Fibroblast of gingiva (primary cell): ENCODE measurements at regions not wholly inside any gene's neighbourhood (a gene's known extent, or its start where the extent isn't known, plus 50 kb on each side); places are given as distances from the start of the nearest gene placed in this dataset.
"Not testable (repeated sequence)": the region's sequence is repeated elsewhere in the genome, so short reads cannot be mapped to it uniquely, and the experiment has no call there.

ENCODE experiments used
- DNase-seq: peaks from one replicate; pipeline ENCODE4 v3.0.0-alpha.2; 2011; ENCODE audit warnings: low read depth

- DNase-seq = no peak
Observed at GRCh38 chr9:108039012-108039411, 549.4 kb upstream of the KLF4 start.

GRCh38 chr9:108035487-108035886 is 545.9 kb upstream of the KLF4 start:
- no peak for DNase-seq

GRCh38 chr9:108033976-108034964 is 544.7 kb upstream of the KLF4 start:
- DNase-seq = peak; percentile 64

- DNase-seq = not testable (repeated sequence)
Observed at GRCh38 chr9:108032079-108032478, 542.5 kb upstream of the KLF4 start.

- not testable (repeated sequence) for DNase-seq
Observed at GRCh38 chr9:108031221-108031620, 541.7 kb upstream of the KLF4 start.

- not testable (repeated sequence) for DNase-seq
Observed at GRCh38 chr9:108026718-108027117, 537.1 kb upstream of the KLF4 start.

GRCh38 chr9:108024604-108025003 is 535.0 kb upstream of the KLF4 start:
- no peak for DNase-seq

GRCh38 chr9:108022246-108022935 is 532.8 kb upstream of the KLF4 start:
- no peak for DNase-seq

- DNase-seq = no peak
Observed at GRCh38 chr9:108021096-108021710, 531.6 kb upstream of the KLF4 start.

GRCh38 chr9:108019821-108020220 is 530.3 kb upstream of the KLF4 start:
- no peak for DNase-seq

GRCh38 chr9:108017671-108018070 is 528.1 kb upstream of the KLF4 start:
- DNase-seq = no peak

GRCh38 chr9:108016446-108016845 is 526.9 kb upstream of the KLF4 start:
- no peak for DNase-seq

- DNase-seq = no peak
Observed at GRCh38 chr9:108015690-108016089, 526.1 kb upstream of the KLF4 start.

- no peak for DNase-seq
Observed at GRCh38 chr9:108014353-108014752, 524.8 kb upstream of the KLF4 start.

- DNase-seq = no peak
Observed at GRCh38 chr9:108012886-108013665, 523.5 kb upstream of the KLF4 start.

- no peak for DNase-seq
Observed at GRCh38 chr9:108012405-108012804, 522.8 kb upstream of the KLF4 start.

- DNase-seq = no peak
Observed at GRCh38 chr9:108003526-108003925, 514.0 kb upstream of the KLF4 start.

GRCh38 chr9:108002371-108002956 is 512.9 kb upstream of the KLF4 start:
- no peak for DNase-seq

GRCh38 chr9:108001237-108001636 is 511.7 kb upstream of the KLF4 start:
- DNase-seq = no peak

GRCh38 chr9:107999890-108000289 is 510.3 kb upstream of the KLF4 start:
- DNase-seq = no peak

- DNase-seq = no peak
Observed at GRCh38 chr9:107999011-107999410, 509.4 kb upstream of the KLF4 start.
